Ishikawa (cell line): ENCODE measurements at regions not wholly inside any gene's neighbourhood (a gene's known extent, or its start where the extent isn't known, plus 50 kb on each side); places are given as distances from the start of the nearest gene placed in this dataset.

Experiments used
- CEBPB ChIP-seq: IDR thresholded peaks from 2 replicates; pipeline ENCODE4 v1.6.1; 2012
- CREB1 ChIP-seq: IDR thresholded peaks from 2 replicates; pipeline ENCODE4 v1.6.1; 2012; ENCODE audit warnings: low read depth
- EGR1 ChIP-seq: IDR thresholded peaks from 2 replicates; pipeline ENCODE4 v1.6.1; 2012
- EP300 ChIP-seq: IDR thresholded peaks from 2 replicates; pipeline ENCODE4 v1.6.1; 2012; ENCODE audit warnings: borderline replicate concordance
- FOXM1 ChIP-seq: IDR thresholded peaks from 2 replicates; pipeline ENCODE4 v1.6.1; 2012; ENCODE audit warnings: low read depth, borderline replicate concordance
- MAX ChIP-seq: IDR thresholded peaks from 2 replicates; pipeline ENCODE4 v1.6.1; 2012
- NFIC ChIP-seq: IDR thresholded peaks from 2 replicates; pipeline ENCODE4 v1.6.1; 2012
- RAD21 ChIP-seq: IDR thresholded peaks from 2 replicates; pipeline ENCODE4 v1.6.1; 2012; ENCODE audit warnings: low read depth
- REST ChIP-seq: IDR thresholded peaks from 2 replicates; pipeline ENCODE4 v1.6.1; 2012; ENCODE audit warnings: low read depth, mild to moderate bottlenecking
- TAF1 ChIP-seq: IDR thresholded peaks from 2 replicates; pipeline ENCODE4 v1.6.1; 2012; ENCODE audit warnings: low read depth, mild to moderate bottlenecking
- TCF12 ChIP-seq: IDR thresholded peaks from 2 replicates; pipeline ENCODE4 v1.6.1; 2012; ENCODE audit warnings: low read depth
- TEAD4 ChIP-seq: IDR thresholded peaks from 2 replicates; pipeline ENCODE4 v1.6.1; 2012
- USF1 ChIP-seq: IDR thresholded peaks from 2 replicates; pipeline ENCODE4 v1.6.1; 2012
- YY1 ChIP-seq: IDR thresholded peaks from 2 replicates; pipeline ENCODE4 v1.6.1; 2012; ENCODE audit warnings: low read depth
- ZBTB7A ChIP-seq: IDR thresholded peaks from 2 replicates; pipeline ENCODE4 v1.6.1; 2012; ENCODE audit warnings: low read depth

GRCh38 chr5:56307714-56308333, 74.7 kb upstream of the ANKRD55 start:
- TF ChIP-seq TAF1 (no peak), NFIC (no peak), CEBPB (no peak), EGR1 (no peak), ZBTB7A (no peak), MAX (no peak), YY1 (no peak), REST (no peak), USF1 (no peak)

- TF ChIP-seq MAX (no peak), REST (no peak), CREB1 (no peak), EP300 (no peak), ZBTB7A (no peak), CEBPB (no peak), TCF12 (no peak), TEAD4 (no peak), EGR1 (no peak), TAF1 (no peak), YY1 (no peak), FOXM1 (no peak), NFIC (no peak), RAD21 (no peak), USF1 (no peak)
Measured at GRCh38 chr5:56306433-56307150, 73.5 kb upstream of the ANKRD55 start.

- TF ChIP-seq ZBTB7A (no peak), FOXM1 (no peak), YY1 (no peak), MAX (no peak), CREB1 (no peak)
Measured at GRCh38 chr5:56305001-56305950, 72.1 kb upstream of the ANKRD55 start.

GRCh38 chr5:56303511-56303910, 70.4 kb upstream of the ANKRD55 start:
- TF ChIP-seq CREB1: no peak
- no peak for TF ChIP-seq EP300
- peak; percentile 31; the same call in 1 of the 2 replicates for TF ChIP-seq RAD21

- TF ChIP-seq CREB1: no peak
- TF ChIP-seq TEAD4: no peak
- no peak for TF ChIP-seq ZBTB7A
- no peak for TF ChIP-seq NFIC
- no peak for TF ChIP-seq FOXM1
Measured at GRCh38 chr5:56302027-56302426, 68.9 kb upstream of the ANKRD55 start.
